ENCODE measurements at regions not wholly inside any gene's neighbourhood (a gene's known extent, or its start where the extent isn't known, plus 50 kb on each side); places are given as distances from the start of the nearest gene placed in this dataset.
A peak's percentile ranks its signal among the peaks of the same experiment; 100 is the strongest.

DNA sequence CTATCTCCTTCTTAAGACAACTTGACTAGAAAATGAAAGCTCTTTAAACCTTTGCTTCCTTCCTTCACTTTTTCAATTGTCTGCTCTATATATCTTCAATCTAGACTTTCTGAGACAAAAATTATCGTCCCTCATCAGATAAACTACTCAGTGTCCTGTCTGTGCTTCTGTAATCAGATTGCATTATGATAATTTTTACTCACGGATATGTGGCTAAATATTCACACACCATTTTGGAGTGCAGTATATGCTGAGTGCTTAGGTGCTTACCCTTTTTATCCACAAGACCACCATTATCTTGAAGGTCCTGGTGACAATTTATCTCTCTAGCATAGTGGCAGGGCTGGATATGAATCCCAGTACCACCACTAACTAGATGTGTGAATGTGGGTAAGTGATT lies 1012.3 kb downstream of the TUSC7 start:
- H3K4me3 ChIP-seq (ENCODE audit: low read depth, low read length), result no peak overlapping the region
- DNase-seq (ENCODE audit: low read depth), result no peak

DNA sequence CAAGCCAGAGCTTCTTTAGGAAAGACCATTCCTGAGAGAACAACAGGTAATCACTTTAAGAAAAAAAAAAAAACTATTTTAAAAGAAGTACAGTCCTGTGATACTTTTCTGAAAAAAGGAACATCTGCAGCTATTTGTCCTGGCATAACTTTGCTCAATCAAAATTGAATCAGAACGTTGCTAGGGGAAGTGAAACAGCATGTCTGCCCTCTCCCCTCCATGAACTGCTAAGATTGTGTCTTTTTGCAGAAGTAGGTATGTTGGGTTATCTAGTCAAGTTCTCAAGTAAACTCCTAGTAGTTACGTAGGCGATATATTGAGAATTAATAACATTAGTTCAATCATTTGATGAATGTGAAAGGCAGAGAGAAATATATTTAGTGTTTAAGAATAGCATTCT lies 1013.3 kb downstream of the TUSC7 start:
- peak; percentile 8 for DNase-seq (ENCODE audit: low read depth)

More for the DNA sequence above, 1012.3 kb downstream of the TUSC7 start:
- TF ChIP-seq, protein P1, sequence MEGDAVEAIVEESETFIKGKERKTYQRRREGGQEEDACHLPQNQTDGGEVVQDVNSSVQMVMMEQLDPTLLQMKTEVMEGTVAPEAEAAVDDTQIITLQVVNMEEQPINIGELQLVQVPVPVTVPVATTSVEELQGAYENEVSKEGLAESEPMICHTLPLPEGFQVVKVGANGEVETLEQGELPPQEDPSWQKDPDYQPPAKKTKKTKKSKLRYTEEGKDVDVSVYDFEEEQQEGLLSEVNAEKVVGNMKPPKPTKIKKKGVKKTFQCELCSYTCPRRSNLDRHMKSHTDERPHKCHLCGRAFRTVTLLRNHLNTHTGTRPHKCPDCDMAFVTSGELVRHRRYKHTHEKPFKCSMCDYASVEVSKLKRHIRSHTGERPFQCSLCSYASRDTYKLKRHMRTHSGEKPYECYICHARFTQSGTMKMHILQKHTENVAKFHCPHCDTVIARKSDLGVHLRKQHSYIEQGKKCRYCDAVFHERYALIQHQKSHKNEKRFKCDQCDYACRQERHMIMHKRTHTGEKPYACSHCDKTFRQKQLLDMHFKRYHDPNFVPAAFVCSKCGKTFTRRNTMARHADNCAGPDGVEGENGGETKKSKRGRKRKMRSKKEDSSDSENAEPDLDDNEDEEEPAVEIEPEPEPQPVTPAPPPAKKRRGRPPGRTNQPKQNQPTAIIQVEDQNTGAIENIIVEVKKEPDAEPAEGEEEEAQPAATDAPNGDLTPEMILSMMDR (IDR thresholded peaks at IDR 0.05; ENCODE audit: low read depth, low read length, missing control alignments), result no peak

DNA sequence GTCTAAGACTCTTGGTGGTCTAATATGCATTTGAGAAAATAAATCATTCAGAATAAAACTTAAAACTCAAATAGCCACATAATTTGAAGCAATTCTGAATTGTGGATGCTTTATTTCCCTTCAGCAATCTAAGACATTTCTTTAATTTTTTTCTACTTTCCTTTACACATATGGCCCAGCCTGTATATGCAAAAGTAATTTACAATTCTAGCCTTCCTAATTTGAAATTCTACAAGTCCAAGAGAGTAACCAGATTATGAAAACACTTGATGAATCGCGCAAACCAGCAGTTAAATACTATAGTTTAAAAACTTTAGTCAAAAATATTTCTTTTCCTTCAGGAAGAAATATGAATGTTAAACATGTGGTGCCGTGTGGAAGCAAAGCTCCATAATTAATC lies 1014.2 kb downstream of the TUSC7 start:
- TF ChIP-seq, protein P1 (IDR thresholded peaks at IDR 0.05; ENCODE audit: low read depth, low read length, missing control alignments), result no peak
- no peak for DNase-seq (ENCODE audit: low read depth)
- no peak overlapping the region for H3K4me3 ChIP-seq (ENCODE audit: low read depth, low read length)

More for the DNA sequence above, 1013.3 kb downstream of the TUSC7 start:
- no peak overlapping the region for H3K4me3 ChIP-seq (ENCODE audit: low read depth, low read length)
- TF ChIP-seq, protein P1 (IDR thresholded peaks at IDR 0.05; ENCODE audit: low read depth, low read length, missing control alignments), result no peak

DNA sequence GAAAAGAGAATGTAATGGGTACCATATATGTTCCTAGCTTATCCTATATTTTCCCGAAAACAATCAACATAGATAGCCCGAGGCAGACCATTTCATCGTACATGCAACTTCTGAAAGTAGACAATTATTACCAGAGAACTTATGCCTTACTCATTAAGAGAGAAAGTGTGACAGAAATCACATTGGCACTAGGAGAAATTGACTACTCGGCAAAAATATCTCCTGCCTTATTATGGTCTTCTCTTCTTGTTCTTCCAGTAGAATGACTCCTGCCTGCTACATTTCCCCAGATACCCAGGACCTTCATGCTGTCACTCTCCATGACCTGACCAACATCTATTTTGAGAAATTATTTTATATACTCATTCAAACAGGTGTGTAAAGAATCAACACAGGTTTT lies 1015.7 kb downstream of the TUSC7 start:
- H3K4me3 ChIP-seq (ENCODE audit: low read depth, low read length), result no peak overlapping the region
- DNase-seq (ENCODE audit: low read depth), result no peak
- TF ChIP-seq, protein P1 (IDR thresholded peaks at IDR 0.05; ENCODE audit: low read depth, low read length, missing control alignments), result no peak

DNA sequence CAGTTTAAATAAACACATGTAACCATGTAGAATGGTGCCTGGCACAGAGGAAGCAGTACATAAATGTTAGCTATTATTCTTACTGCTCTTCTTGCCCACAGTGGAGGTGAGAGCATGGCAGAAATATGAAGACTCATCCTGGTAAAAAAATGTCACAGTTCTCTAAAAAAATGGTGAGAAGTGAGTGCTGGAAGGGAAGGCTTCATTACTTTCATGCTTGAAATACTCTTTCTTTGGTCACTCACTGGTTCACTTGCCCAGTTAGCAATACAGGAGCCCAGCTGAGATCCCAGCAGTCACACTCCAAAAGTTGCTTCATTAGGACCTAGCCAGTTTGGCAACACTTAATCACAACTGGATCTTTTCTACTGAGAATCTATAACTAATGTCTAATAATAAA lies 1017.2 kb downstream of the TUSC7 start:
- no peak for DNase-seq (ENCODE audit: low read depth)
- TF ChIP-seq, protein P1 (IDR thresholded peaks at IDR 0.05; ENCODE audit: low read depth, low read length, missing control alignments), result no peak
- H3K4me3 ChIP-seq (ENCODE audit: low read depth, low read length), result no peak overlapping the region

DNA sequence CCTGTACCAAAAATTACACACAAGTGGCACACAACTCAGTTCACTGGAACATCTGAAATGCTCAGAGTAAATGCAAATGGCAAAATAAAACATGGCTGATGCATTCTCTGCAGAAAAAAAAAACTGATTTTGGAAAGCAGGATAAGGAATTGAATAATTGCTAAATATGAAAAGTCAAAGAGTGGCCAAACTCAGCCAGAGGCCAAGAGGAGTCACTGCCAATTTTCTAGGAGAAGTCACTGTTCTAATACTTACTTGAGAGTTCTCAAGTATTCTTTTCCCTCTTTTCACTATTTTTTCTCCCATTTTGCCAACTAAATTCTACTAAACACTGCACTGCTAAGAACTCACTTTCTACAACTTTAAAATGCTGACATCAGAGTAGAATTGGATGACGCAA lies 1018.6 kb downstream of the TUSC7 start:
- H3K4me3 ChIP-seq (ENCODE audit: low read depth, low read length), result no peak overlapping the region
- TF ChIP-seq, protein P1 (IDR thresholded peaks at IDR 0.05; ENCODE audit: low read depth, low read length, missing control alignments), result no peak
- no peak for DNase-seq (ENCODE audit: low read depth)

DNA sequence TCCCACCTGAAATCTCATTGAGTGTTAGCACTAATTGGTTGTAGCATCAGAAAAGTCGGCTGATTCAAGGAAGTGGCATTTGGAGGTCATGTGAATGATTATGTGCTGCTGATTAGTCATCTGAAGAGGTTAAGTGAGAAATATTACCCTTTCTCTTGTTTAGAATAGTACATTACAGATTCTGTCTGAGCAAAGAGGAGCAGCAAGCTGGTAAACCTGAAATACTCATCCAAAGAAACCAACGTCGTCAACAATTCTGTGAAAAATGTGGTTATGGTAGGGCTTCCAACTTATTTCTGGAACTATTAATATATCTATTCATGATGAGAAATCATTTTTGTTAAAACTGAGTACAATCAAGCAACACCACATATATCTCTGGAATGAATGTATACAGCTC lies 1024.9 kb downstream of the TUSC7 start:
- DNase-seq (ENCODE audit: low read depth), result no peak
- no peak overlapping the region for H3K4me3 ChIP-seq (ENCODE audit: low read depth, low read length)
- TF ChIP-seq, protein P1 (IDR thresholded peaks at IDR 0.05; ENCODE audit: low read depth, low read length, missing control alignments), result no peak

Measured in GM12864 (cell line).